Effector CD8-positive, alpha-beta T cell (primary cell): ENCODE measurements at regions not wholly inside any gene's neighbourhood (a gene's known extent, or its start where the extent isn't known, plus 50 kb on each side); places are given as distances from the start of the nearest gene placed in this dataset.

Experiments
- DNase-seq: peaks from one replicate; lab custom pipeline; 2025; lab: John Stamatoyannopoulos, UW

GRCh38 chr10:131706476-131706875, 194.3 kb upstream of the PPP2R2D start:
- DNase-seq = no peak

GRCh38 chr10:131706952-131707351, 193.9 kb upstream of the PPP2R2D start:
- no peak for DNase-seq

GRCh38 chr10:131708225-131708880, 192.5 kb upstream of the PPP2R2D start:
- DNase-seq = no peak

GRCh38 chr10:131710142-131710861, 190.5 kb upstream of the PPP2R2D start:
- DNase-seq = no peak

- no peak for DNase-seq
Observed at GRCh38 chr10:131722121-131722520, 178.7 kb upstream of the PPP2R2D start.

GRCh38 chr10:131722525-131723264, 178.1 kb upstream of the PPP2R2D start:
- no peak for DNase-seq

GRCh38 chr10:131723297-131724168, 177.3 kb upstream of the PPP2R2D start:
- no peak for DNase-seq

- no peak for DNase-seq
Observed at GRCh38 chr10:131724169-131724545, 176.7 kb upstream of the PPP2R2D start.

- DNase-seq = no peak
Observed at GRCh38 chr10:131724891-131725580, 175.8 kb upstream of the PPP2R2D start.

GRCh38 chr10:131725581-131726069, 175.2 kb upstream of the PPP2R2D start:
- DNase-seq = no peak

- DNase-seq = no peak
Observed at GRCh38 chr10:131726076-131726880, 174.5 kb upstream of the PPP2R2D start.

- DNase-seq = no peak
Observed at GRCh38 chr10:131726967-131727366, 173.8 kb upstream of the PPP2R2D start.

GRCh38 chr10:131727560-131727959, 173.2 kb upstream of the PPP2R2D start:
- no peak for DNase-seq

- no peak for DNase-seq
Observed at GRCh38 chr10:131728286-131729228, 172.3 kb upstream of the PPP2R2D start.

- no peak for DNase-seq
Observed at GRCh38 chr10:131729361-131729760, 171.4 kb upstream of the PPP2R2D start.

- DNase-seq = no peak
Observed at GRCh38 chr10:131729938-131730660, 170.7 kb upstream of the PPP2R2D start.

GRCh38 chr10:131730771-131731497, 169.9 kb upstream of the PPP2R2D start:
- no peak for DNase-seq
